Vagina (tissue), 2 donors: ENCODE measurements at regions not wholly inside any gene's neighbourhood (a gene's known extent, or its start where the extent isn't known, plus 50 kb on each side); places are given as distances from the start of the nearest gene placed in this dataset.
"Not testable (repeated sequence)": the region's sequence is repeated elsewhere in the genome, so short reads cannot be mapped to it uniquely, and the experiment has no call there.

Experiments used
- POLR2A ChIP-seq, 2 donors: fragments of 450-650 bp; IDR thresholded peaks; one replicate each; pipeline ENCODE4 v1.6.1; 2017; ENCODE audit warnings: antibody characterized with exemption in 2 of 2, mild to moderate bottlenecking in 2 of 2, moderate library complexity in 2 of 2
- TF ChIP-seq, protein P1 (sequence below), 3 experiments: fragments of 450-650 bp in 2 of 3; fragments of 200-600 bp in 1 of 3; sonication (generic) in 1 of 3; IDR thresholded peaks; one replicate each; pipeline ENCODE4 v1.5.1; 2017 to 2019; ENCODE audit warnings: antibody characterized with exemption in 3 of 3, mild to moderate bottlenecking in 2 of 3, moderate library complexity in 2 of 3

DNA sequence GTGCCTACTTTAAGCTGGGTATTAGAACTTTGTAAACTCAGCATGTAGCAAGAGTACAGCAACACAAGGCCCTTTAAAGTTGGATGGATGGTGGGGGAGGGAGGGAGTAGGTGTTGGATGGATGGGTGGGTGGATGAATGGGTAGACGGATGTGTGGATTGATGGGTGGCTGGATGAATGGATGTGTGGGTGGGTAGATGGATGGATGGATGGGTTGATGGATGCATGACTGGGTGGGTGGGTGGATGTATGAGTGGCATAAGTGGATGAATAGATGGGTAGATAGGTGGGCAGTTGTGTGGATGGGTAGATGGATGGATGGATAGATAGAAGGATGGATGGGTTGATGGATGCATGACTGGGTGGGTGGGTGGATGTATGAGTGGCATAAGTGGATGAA, 209.8 kb downstream of the NPIPB11 start:
- not testable (repeated sequence) for TF ChIP-seq POLR2A (IDR thresholded peaks at IDR 0.05)
- TF ChIP-seq, protein P1, sequence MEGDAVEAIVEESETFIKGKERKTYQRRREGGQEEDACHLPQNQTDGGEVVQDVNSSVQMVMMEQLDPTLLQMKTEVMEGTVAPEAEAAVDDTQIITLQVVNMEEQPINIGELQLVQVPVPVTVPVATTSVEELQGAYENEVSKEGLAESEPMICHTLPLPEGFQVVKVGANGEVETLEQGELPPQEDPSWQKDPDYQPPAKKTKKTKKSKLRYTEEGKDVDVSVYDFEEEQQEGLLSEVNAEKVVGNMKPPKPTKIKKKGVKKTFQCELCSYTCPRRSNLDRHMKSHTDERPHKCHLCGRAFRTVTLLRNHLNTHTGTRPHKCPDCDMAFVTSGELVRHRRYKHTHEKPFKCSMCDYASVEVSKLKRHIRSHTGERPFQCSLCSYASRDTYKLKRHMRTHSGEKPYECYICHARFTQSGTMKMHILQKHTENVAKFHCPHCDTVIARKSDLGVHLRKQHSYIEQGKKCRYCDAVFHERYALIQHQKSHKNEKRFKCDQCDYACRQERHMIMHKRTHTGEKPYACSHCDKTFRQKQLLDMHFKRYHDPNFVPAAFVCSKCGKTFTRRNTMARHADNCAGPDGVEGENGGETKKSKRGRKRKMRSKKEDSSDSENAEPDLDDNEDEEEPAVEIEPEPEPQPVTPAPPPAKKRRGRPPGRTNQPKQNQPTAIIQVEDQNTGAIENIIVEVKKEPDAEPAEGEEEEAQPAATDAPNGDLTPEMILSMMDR (IDR thresholded peaks at IDR 0.05), result not testable (repeated sequence)
